Activated naive CD4-positive, alpha-beta T cell treated with anti-CD3 and anti-CD28 coated beads, Interleukin-2, amount 50 U/mL, for 24 hours (primary cell): ENCODE measurements at regions not wholly inside any gene's neighbourhood (a gene's known extent, or its start where the extent isn't known, plus 50 kb on each side); places are given as distances from the start of the nearest gene placed in this dataset.

ENCODE experiments used
- H3K27ac Mint-ChIP-seq: one replicate; pipeline ENCODE4 v1.8.0; 2021; ENCODE audit warnings: mild to moderate bottlenecking, mixed read lengths
- H3K27me3 Mint-ChIP-seq: one replicate; pipeline ENCODE4 v1.8.0; 2021; ENCODE audit warnings: mixed read lengths
- H3K36me3 Mint-ChIP-seq: one replicate; pipeline ENCODE4 v1.8.0; 2021; ENCODE audit warnings: mixed read lengths
- H3K4me1 Mint-ChIP-seq: one replicate; pipeline ENCODE4 v1.8.0; 2021; ENCODE audit warnings: mixed read lengths
- H3K4me3 Mint-ChIP-seq: one replicate; pipeline ENCODE4 v1.8.0; 2021; ENCODE audit warnings: mild to moderate bottlenecking, mixed read lengths
- H3K9me3 Mint-ChIP-seq: one replicate; pipeline ENCODE4 v1.8.0; 2021; ENCODE audit warnings: mixed read lengths

DNA sequence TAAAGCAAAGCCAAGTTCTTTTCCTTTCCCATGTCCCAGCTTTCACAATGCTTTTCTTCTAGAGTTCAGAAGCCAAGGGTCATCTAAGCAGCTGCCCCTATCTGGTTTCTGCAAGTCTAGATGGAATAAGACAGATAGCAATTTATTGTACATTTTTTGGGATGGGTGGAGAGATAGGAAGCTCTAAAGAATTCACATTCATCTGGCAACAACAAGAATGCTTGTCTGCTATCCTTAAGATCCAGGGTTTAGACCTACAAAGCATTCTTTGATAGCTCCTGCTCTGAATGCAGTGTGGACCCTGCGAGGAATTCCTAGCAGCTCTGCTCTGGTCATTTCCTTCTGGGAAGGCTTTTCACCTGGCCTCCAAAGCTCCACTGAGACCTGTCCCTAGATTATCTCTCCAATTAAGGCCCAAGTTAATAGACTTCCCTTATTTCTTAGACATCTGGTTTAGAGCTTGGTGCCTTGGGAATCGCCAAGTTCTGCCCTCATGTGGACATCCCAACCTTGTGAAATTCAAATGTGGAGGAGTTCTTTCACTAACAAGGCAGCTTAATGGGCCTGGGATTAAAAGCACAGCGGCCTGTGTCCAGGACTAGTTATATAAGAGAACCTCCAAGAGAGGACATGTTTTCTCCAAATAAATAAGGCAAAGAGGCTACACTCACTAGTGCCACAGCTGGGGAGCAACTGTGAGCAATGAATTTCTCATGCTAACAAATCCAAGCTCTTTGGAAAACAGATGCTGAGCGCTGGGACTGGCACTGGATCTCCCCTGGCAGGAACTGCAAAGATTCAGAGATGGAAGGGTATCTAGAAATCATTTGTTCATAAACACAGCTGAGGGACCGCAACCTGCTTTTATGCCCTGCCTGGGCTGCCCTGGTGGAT, 384.5 kb upstream of the DDHD1 start:
- H3K36me3 Mint-ChIP-seq = no peaks in the 10 kb centered on the region
- H3K27me3 Mint-ChIP-seq = no peaks in the 10 kb centered on the region
- no peaks in the 10 kb centered on the region for H3K9me3 Mint-ChIP-seq
- H3K4me3 Mint-ChIP-seq = no peak overlapping the region
- no peaks in the 10 kb centered on the region for H3K4me1 Mint-ChIP-seq
- no peak overlapping the region for H3K27ac Mint-ChIP-seq

DNA sequence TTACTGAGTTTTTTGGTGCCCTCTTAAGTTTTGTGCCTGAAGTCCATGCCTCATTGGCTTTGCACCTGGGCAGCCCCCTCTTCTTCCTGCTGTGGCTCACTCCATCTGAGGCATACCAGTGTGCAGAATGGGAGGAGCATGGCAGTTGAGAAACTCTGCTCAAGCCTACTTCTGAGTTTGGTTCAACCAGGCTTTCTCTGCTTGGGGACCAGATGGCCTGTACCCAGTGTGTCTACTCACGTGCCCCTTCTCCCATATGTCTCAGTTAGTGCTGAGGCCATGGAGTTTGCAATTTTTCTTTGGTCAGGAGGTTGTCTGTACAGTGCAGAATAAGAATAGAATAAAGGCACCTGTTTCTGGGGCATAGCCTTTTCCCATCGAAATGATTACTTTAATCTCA, 383.3 kb upstream of the DDHD1 start:
- Mint-ChIP-seq H3K27ac (no peak overlapping the region), H3K4me3 (no peak overlapping the region), H3K4me1 (no peaks in the 10 kb centered on the region), H3K9me3 (no peaks in the 10 kb centered on the region), H3K27me3 (no peaks in the 10 kb centered on the region), H3K36me3 (no peaks in the 10 kb centered on the region)

DNA sequence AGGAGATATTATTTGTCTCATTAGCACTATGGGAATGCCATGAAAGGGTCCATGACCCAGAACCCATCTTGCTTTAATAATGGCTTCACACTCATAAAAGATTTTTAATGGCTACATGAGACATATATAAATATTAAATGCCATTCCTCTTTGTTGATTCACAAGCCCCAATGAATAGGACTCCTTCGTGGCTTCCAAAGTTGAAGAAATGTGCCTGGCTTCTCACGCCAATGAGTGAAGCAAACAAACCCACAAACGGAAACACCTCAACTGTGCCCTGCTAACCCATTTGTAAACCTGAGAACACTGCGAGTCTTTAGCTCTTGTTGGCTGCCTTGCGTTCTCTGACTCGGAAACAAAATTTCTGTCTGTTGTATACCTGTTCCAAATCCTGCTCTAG, 381.7 kb upstream of the DDHD1 start:
- no peak overlapping the region for H3K4me3 Mint-ChIP-seq
- no peaks in the 10 kb centered on the region for H3K27me3 Mint-ChIP-seq
- H3K27ac Mint-ChIP-seq = no peak overlapping the region
- no peaks in the 10 kb centered on the region for H3K36me3 Mint-ChIP-seq
- no peaks in the 10 kb centered on the region for H3K9me3 Mint-ChIP-seq
- no peaks in the 10 kb centered on the region for H3K4me1 Mint-ChIP-seq

DNA sequence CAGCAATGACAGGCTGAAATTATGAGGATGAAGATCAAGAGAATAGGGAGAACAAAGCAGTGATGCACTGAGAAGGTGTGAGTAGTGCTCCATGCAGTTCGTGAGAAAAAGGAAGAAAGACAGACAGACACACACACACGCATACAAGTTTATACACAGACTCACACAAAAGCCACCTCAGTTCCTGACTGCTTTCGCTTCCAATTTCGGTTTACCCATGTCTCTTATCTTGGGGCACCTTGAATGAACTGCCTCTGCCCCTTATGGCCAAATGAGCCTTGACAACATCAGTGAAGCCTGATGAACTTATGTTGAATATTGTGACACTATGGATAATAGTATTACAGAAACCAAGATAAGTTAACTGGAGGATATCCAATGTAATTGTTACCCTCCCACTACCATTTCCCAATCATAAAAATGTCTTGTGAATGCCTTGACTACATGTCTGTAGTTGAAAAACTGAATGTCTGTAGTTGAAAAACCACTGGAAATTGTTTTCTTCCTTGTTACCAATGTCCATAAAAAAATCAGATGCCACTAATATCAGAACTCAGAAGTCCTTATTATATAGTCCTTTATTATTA, 380.4 kb upstream of the DDHD1 start:
- no peaks in the 10 kb centered on the region for H3K4me1 Mint-ChIP-seq
- H3K27ac Mint-ChIP-seq = no peak overlapping the region
- H3K36me3 Mint-ChIP-seq = no peaks in the 10 kb centered on the region
- no peaks in the 10 kb centered on the region for H3K27me3 Mint-ChIP-seq
- H3K4me3 Mint-ChIP-seq = no peak overlapping the region
- H3K9me3 Mint-ChIP-seq = no peaks in the 10 kb centered on the region

DNA sequence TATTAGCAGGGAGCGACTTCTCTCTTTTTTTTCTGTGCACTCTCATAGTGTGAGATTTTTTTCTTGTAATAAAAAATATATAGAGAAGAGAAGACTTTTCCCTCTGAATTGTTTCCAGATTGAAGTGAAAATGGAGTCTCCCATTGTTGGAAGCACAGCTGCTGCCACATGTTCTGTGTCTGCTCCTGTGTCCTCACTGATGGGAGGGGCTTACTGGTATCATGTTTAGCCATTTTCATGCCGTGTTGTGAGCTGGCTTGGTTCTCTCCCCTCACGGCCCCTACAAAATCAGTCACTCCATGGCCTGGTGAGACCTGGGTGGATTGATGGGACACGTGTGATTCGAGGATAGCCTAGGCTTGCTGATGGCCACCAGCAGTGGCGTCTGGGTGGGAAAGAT, 379.7 kb upstream of the DDHD1 start:
- no peaks in the 10 kb centered on the region for H3K4me1 Mint-ChIP-seq
- no peaks in the 10 kb centered on the region for H3K36me3 Mint-ChIP-seq
- no peaks in the 10 kb centered on the region for H3K27me3 Mint-ChIP-seq
- no peaks in the 10 kb centered on the region for H3K9me3 Mint-ChIP-seq
- H3K4me3 Mint-ChIP-seq = no peak overlapping the region
- H3K27ac Mint-ChIP-seq = no peak overlapping the region

DNA sequence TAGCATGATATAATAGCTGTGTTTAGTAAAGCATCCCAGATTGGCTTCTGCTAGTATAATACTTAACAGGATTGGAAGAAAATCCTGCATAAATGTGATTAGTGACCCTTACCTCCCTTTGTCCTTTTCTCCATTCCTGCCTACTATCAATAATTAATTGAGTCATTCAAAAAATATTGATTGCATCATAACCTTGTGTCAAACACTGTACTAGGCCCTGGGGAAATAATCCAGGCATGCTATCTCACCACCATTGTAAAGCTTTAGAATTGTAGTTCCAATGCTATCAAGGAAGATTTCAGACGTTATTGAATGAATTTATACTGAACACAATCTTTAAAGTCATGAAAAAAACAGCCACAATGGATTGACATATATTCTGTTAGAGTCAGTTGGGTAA, 378.6 kb upstream of the DDHD1 start:
- Mint-ChIP-seq H3K9me3 (no peaks in the 10 kb centered on the region), H3K36me3 (no peaks in the 10 kb centered on the region), H3K4me1 (no peaks in the 10 kb centered on the region), H3K4me3 (no peak overlapping the region), H3K27me3 (no peaks in the 10 kb centered on the region), H3K27ac (no peak overlapping the region)

DNA sequence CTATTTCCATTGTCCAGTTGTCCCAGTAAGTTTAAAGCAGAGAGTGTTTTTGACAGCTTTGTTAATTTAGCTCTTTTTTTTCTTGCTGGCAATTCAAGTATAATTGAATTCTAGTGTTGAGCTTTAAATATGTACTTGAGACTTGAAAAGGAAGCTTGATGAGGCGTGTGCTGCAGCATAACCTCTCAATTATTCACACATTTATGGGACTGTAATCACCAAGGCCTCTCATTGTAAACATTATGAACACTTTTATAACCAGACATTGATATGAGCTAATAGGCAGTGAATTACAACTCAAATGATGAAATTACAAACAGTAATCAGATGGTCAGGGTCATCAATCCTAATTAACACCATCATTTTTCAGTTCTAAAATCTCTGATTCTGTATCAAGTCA, 378.0 kb upstream of the DDHD1 start:
- no peaks in the 10 kb centered on the region for H3K36me3 Mint-ChIP-seq
- H3K4me3 Mint-ChIP-seq = no peak overlapping the region
- H3K4me1 Mint-ChIP-seq = no peaks in the 10 kb centered on the region
- H3K27me3 Mint-ChIP-seq = no peaks in the 10 kb centered on the region
- H3K27ac Mint-ChIP-seq = no peak overlapping the region
- H3K9me3 Mint-ChIP-seq = no peaks in the 10 kb centered on the region

DNA sequence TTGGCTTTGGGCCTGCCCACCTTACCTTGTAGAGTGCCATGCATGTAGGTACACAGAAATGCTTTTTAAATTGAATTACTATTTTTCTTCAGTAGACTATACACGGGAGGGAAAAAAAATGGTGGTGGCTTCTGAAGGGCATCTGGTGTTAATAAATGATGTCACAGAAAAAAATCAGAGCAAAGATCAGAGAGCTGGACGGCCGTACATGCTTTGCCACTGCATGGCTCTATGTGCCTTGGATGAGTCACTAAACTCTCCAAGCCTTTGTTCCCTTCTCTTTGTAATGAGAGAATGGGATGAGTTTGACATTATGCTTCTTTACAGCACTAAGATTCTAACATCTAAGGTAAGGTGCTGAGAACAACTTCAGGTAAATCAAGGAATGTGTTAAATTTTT, 376.4 kb upstream of the DDHD1 start:
- Mint-ChIP-seq H3K27me3 (no peaks in the 10 kb centered on the region), H3K36me3 (no peaks in the 10 kb centered on the region), H3K4me1 (no peaks in the 10 kb centered on the region), H3K27ac (no peak overlapping the region), H3K9me3 (no peaks in the 10 kb centered on the region), H3K4me3 (no peak overlapping the region)

DNA sequence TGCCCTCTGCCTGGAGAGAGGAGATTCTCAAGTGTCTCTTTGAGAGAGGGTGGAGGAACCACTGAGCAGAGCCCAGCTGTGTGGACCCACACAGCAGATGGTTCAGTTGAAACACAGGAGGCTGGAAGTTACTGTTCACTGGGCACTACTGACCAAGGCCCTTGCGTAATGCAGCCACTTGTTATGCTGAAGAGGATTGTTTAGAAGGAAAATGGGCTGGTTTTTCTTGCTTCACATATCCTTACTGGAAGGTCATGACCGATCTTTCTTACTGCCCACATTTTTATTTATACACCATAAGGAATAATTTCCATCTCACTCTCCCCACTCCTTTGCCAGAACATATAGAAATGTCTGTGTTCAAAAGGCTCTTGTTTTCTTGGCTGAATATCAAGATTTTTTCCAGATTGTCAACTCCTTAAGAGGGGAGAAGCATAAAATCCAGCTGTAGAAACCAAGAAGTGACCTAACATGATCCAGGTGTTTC, 375.1 kb upstream of the DDHD1 start:
- no peak overlapping the region for H3K27ac Mint-ChIP-seq
- H3K4me1 Mint-ChIP-seq = no peaks in the 10 kb centered on the region
- no peaks in the 10 kb centered on the region for H3K27me3 Mint-ChIP-seq
- H3K4me3 Mint-ChIP-seq = no peak overlapping the region
- no peaks in the 10 kb centered on the region for H3K36me3 Mint-ChIP-seq
- H3K9me3 Mint-ChIP-seq = no peaks in the 10 kb centered on the region

DNA sequence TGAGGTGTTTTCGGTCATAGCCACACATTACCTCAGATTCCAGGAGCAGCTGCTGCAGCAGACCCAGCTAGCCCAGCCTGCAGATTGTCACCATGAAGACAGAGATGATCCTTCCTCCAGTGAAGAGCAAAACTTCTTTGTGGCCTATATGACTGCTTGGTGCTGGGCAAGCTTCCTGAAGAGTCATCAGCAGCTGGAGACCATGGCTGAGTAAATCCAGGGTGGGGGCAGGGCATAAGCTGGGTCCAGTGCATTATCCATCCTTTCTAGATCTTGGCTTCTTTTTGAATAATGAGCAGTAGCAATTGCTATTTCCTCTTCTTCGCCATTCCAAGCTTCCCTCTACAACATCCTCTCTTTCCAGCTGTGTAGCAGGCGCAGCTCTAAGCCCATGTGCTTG, 373.1 kb upstream of the DDHD1 start:
- Mint-ChIP-seq H3K9me3 (peaks cover 6% of the 10 kb centered on the region), H3K27me3 (peaks cover 1% of the 10 kb centered on the region), H3K4me1 (no peaks in the 10 kb centered on the region), H3K4me3 (no peak overlapping the region), H3K36me3 (peaks cover 2% of the 10 kb centered on the region), H3K27ac (no peak overlapping the region)

DNA sequence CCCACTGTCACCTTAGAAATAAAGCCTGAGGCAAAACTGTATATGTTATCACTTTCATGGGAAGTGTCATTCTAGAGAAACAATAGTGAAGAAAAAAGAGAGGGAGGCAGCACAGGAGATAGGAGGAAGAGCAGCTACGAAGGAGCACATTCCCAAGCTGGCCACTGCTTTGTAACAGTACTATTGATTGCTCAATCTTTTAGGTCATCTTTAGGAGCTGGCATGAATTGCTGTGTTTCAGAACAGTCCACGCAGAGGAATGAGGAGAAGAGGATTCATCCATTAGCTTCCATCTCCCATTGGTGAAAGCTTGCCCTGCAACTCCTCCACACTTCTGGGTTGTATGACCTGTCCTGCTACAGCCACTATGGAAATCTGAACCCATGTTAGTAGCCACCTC, 372.5 kb upstream of the DDHD1 start:
- H3K4me3 Mint-ChIP-seq = no peak overlapping the region
- peaks cover 2% of the 10 kb centered on the region for H3K36me3 Mint-ChIP-seq
- no peak overlapping the region for H3K27ac Mint-ChIP-seq
- no peaks in the 10 kb centered on the region for H3K4me1 Mint-ChIP-seq
- H3K9me3 Mint-ChIP-seq = peaks cover 6% of the 10 kb centered on the region
- peaks cover 1% of the 10 kb centered on the region for H3K27me3 Mint-ChIP-seq

DNA sequence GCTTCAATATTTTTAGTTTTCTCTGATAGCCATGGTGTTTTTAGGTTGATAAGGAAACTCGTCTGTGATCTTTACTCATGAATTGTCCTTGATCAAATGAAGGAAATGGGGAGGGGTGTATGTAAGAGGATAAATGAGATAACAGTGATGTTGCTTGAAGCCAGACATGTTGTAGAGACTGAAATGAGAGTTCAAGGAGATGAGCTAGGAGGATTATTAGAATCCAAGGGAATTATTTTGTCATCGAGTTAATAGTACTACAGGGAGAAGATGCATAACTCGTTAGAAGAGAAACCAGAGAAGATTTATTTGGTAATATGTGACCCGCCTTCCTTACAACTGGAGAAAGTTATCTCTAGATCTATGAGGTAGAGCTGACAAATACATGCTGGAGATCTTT, 371.3 kb upstream of the DDHD1 start:
- H3K4me1 Mint-ChIP-seq = no peaks in the 10 kb centered on the region
- no peak overlapping the region for H3K27ac Mint-ChIP-seq
- peaks cover 6% of the 10 kb centered on the region for H3K9me3 Mint-ChIP-seq
- peaks cover 2% of the 10 kb centered on the region for H3K36me3 Mint-ChIP-seq
- no peak overlapping the region for H3K4me3 Mint-ChIP-seq
- H3K27me3 Mint-ChIP-seq = peaks cover 1% of the 10 kb centered on the region

DNA sequence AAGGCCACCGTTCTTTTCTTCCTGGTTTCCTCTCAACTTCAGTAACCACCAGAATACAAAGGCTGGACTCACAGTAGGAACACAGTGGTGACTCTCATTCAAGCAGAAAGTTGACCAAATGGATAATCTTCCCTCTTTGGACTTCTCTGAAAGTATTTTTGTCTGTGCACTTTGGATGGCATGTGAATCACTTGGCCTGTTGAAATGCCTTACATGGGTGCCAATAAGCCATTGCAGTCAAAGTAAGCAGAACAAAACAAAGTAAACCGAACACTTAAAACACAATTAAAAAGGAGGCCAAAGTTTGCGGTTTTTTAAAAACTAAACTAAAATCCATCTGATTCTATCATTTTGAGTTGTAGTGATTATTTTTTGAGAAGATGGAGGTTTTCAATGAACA, 370.1 kb upstream of the DDHD1 start:
- Mint-ChIP-seq H3K36me3 (peaks cover 2% of the 10 kb centered on the region), H3K27me3 (peaks cover 1% of the 10 kb centered on the region), H3K27ac (no peak overlapping the region), H3K4me3 (no peak overlapping the region), H3K9me3 (peaks cover 6% of the 10 kb centered on the region), H3K4me1 (no peaks in the 10 kb centered on the region)

DNA sequence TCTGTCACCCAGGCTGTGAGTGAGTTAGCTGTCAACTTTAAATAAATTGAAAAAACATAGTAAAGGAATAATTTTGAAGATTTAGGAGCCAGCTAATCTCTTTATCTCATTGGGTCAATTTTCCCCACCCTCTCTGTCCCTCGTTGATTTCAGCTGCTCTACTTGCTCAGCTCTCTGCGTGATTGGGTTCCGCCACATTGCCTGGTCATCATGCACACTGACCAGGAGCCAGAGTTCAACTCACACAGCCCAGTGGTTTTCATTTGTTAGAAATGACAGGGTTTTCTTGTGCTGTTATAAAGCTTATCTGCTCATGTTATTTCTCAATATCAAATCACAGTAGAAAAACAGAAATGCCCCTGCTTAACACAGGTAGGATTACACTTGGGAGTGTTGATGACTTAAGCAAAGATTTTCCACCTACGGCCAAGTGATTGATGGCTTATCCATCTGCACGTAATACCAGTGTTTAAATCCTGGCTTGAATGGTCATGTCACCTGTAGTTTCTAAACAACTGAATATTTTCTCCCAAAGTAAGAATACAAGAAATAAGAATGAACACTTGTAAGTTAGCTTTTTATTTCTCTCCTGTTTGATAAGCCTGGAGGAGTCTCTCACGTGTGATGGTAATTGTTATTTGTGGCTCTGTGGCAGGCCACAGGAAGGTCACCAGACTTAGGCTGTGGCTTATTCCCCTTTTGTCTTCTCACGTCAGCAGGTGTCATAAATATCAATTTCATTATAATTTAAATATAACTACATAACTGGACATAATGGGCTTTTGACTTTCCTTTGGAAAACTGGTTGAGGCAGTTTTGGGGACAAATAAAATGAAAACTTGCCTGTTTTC, 367.2 kb upstream of the DDHD1 start:
- Mint-ChIP-seq H3K4me3 (no peak overlapping the region), H3K27me3 (peaks cover 1% of the 10 kb centered on the region), H3K27ac (no peak overlapping the region), H3K36me3 (peaks cover 2% of the 10 kb centered on the region), H3K4me1 (no peaks in the 10 kb centered on the region), H3K9me3 (peaks cover 6% of the 10 kb centered on the region)

DNA sequence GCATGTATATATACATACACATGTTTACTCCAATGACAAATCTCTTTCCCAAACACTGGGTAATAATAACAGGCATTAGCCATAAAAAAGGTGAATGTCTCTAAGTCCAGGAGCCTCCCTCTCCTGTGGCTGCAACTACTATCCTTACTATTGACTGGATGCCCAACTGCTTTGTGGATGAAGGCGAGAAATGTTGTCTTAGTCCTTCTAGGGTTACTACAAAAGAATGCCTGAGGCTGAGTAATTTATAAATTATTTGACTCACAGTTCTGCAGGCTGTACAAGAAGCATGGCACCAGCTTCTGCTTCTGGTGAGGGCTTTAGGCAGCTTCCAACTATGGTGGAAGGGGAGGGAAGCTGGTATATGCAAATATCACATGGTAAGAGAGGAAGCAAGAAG, 366.0 kb upstream of the DDHD1 start:
- Mint-ChIP-seq H3K27me3 (peaks cover 1% of the 10 kb centered on the region), H3K4me1 (no peaks in the 10 kb centered on the region), H3K4me3 (no peak overlapping the region), H3K36me3 (peaks cover 2% of the 10 kb centered on the region), H3K27ac (no peak overlapping the region), H3K9me3 (peaks cover 6% of the 10 kb centered on the region)
